Panc1 (cell line): ENCODE measurements at regions not wholly inside any gene's neighbourhood (a gene's known extent, or its start where the extent isn't known, plus 50 kb on each side); places are given as distances from the start of the nearest gene placed in this dataset.

Experiments used
- ATAC-seq: fragments of 200-7000 bp; cut with Tn5 transposase; 2 replicates; pipeline ENCODE4 v1.9.1; 2020; ENCODE audit warnings: mild to moderate bottlenecking, moderate library complexity
- BruUV-seq: library from RNA; stranded (reverse); fragments of 400-500 nt; replicated peaks from 2 replicates; lab custom pipeline; 2021; lab: Mats Ljungman, UMichigan
- CTCF ChIA-PET: fragments of 300-600 bp; sonication (Branson Sonifier 250); formaldehyde crosslinking; loops from one replicate; lab custom pipeline; 2022; ENCODE audit warnings: antibody characterized with exemption; lab: Charles Lee
- POLR2A ChIA-PET: fragments of 300-600 bp; sonication (Branson Sonifier 250); formaldehyde crosslinking; loops from one replicate; lab custom pipeline; 2022; ENCODE audit warnings: antibody characterized with exemption; lab: Charles Lee
- DNase-seq: peaks from one replicate; pipeline ENCODE4 v3.0.0-alpha.2; 2010; ENCODE audit warnings: low read depth, low spot score
- H3K27ac ChIP-seq: 2 replicates; pipeline ENCODE4 v1.5.1; 2011; ENCODE audit warnings: mild to moderate bottlenecking, low read length, inconsistent platforms
- H3K27me3 ChIP-seq: fragments of 200-500 bp; sonication (Bioruptor generic); 2 replicates; pipeline ENCODE4 v1.6.0; 2014; ENCODE audit warnings: low read length, inconsistent platforms; ENCODE audit not compliant: control insufficient read depth, insufficient read depth
- H3K36me3 ChIP-seq: fragments of 200-500 bp; sonication (Bioruptor generic); 2 replicates; pipeline ENCODE4 v1.5.1; 2014; ENCODE audit warnings: inconsistent platforms, mild to moderate bottlenecking, low read length, moderate library complexity; ENCODE audit not compliant: control insufficient read depth, insufficient read depth
- H3K4me1 ChIP-seq: 2 replicates; pipeline ENCODE4 v1.5.1; 2011; ENCODE audit warnings: inconsistent platforms, mild to moderate bottlenecking, low read length, moderate library complexity; ENCODE audit not compliant: control insufficient read depth, insufficient read depth
- H3K4me3 ChIP-seq, 2 experiments: 2 replicates each; pipeline ENCODE4 v1.5.1; 2011 to 2012; ENCODE audit warnings: low read depth in 2 of 2, low read length in 2 of 2, mild to moderate bottlenecking in 2 of 2, inconsistent platforms in 1 of 2, moderate library complexity in 1 of 2
- H3K9me3 ChIP-seq: fragments of 200-500 bp; sonication (Bioruptor generic); 2 replicates; pipeline ENCODE4 v1.5.1; 2014; ENCODE audit warnings: low read depth, mild to moderate bottlenecking, inconsistent platforms, low read length, moderate library complexity; ENCODE audit not compliant: control insufficient read depth, insufficient read depth
- POLR2AphosphoS5 ChIP-seq: IDR thresholded peaks from 2 replicates; pipeline ENCODE4 v1.6.1; 2012; ENCODE audit warnings: mild to moderate bottlenecking, low read depth, low read length, moderate library complexity
- SIN3A ChIP-seq: IDR thresholded peaks from 2 replicates; pipeline ENCODE4 v1.6.1; 2012; ENCODE audit warnings: low read depth, mild to moderate bottlenecking, low read length, moderate library complexity, borderline replicate concordance; ENCODE audit not compliant: insufficient read depth
- TCF7L2 ChIP-seq: IDR thresholded peaks from 2 replicates; pipeline ENCODE4 v1.6.1; 2011; ENCODE audit warnings: mild to moderate bottlenecking, low read depth, low read length, inconsistent platforms
- in situ Hi-C: cut with HindIII; loops from 2 replicates; pipeline ENCODE4 v1.10.0; 2016; ENCODE audit warnings: low sequenced_read_pairs, low pct_unique_long_range_greater_than_20kb
- intact Hi-C: fragments of 100-400 bp; cut with micrococcal nuclease; formaldehyde crosslinking; loops from one replicate; pipeline ENCODE4 v1.10.0; 2022; ENCODE audit not compliant: unreplicated experiment
- TF ChIP-seq, protein P1 (sequence below), 2 experiments: IDR thresholded peaks; 2 replicates each; pipeline ENCODE4 v1.6.1; 2011 to 2012; ENCODE audit warnings: low read depth in 2 of 2, control low read depth in 1 of 2, low read length in 1 of 2, mild to moderate bottlenecking in 1 of 2, moderate library complexity in 1 of 2; ENCODE audit not compliant: insufficient read depth in 1 of 2
- TF ChIP-seq, protein P2 (sequence below): fragments of 450-650 bp; IDR thresholded peaks from 2 replicates; pipeline ENCODE4 v1.5.1; 2017; ENCODE audit warnings: mild to moderate bottlenecking

DNA sequence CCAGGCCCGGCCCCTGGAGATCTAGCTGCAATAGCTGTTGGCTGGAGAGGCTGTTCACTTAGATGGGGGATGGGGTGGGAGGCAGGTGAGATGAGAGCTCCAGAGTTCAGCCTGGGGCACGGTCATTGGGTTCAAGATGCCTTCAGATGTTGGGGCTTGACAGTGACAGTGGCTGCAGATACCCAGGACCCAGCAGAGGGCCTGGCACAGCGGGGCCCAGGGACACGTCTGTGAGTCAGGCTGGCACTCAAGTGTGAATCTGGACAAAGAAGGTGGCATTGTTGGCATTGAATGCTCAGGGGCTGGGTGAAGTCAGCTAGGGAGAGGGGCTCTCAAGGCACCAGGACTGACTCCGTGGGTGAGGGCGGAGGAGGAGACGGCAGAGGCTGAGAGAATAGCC, 328.1 kb downstream of the SEC14L1 start:
- H3K27me3 ChIP-seq, result no peaks in the 10 kb centered on the region
- H3K27ac ChIP-seq, result no peak overlapping the region
- ChIA-PET CTCF (no interaction called here), POLR2A (no interaction called here)
- H3K4me3 ChIP-seq, result no peak overlapping the region
- 0 out of 2 replicates have a peak, but pooled peaks cover 4% of the 10 kb centered on the region for H3K36me3 ChIP-seq
- BruUV-seq, result no TSS peak
- no peak for DNase-seq
- intact Hi-C loops (no loop called here), in situ Hi-C loops (no loop called here)
- H3K4me1 ChIP-seq, result peaks cover 49% of the 10 kb centered on the region
- H3K9me3 ChIP-seq, result no peaks in the 10 kb centered on the region
- peak; percentile 7; the same call in 1 of the 2 replicates for ATAC-seq
- TF ChIP-seq, protein P1, sequence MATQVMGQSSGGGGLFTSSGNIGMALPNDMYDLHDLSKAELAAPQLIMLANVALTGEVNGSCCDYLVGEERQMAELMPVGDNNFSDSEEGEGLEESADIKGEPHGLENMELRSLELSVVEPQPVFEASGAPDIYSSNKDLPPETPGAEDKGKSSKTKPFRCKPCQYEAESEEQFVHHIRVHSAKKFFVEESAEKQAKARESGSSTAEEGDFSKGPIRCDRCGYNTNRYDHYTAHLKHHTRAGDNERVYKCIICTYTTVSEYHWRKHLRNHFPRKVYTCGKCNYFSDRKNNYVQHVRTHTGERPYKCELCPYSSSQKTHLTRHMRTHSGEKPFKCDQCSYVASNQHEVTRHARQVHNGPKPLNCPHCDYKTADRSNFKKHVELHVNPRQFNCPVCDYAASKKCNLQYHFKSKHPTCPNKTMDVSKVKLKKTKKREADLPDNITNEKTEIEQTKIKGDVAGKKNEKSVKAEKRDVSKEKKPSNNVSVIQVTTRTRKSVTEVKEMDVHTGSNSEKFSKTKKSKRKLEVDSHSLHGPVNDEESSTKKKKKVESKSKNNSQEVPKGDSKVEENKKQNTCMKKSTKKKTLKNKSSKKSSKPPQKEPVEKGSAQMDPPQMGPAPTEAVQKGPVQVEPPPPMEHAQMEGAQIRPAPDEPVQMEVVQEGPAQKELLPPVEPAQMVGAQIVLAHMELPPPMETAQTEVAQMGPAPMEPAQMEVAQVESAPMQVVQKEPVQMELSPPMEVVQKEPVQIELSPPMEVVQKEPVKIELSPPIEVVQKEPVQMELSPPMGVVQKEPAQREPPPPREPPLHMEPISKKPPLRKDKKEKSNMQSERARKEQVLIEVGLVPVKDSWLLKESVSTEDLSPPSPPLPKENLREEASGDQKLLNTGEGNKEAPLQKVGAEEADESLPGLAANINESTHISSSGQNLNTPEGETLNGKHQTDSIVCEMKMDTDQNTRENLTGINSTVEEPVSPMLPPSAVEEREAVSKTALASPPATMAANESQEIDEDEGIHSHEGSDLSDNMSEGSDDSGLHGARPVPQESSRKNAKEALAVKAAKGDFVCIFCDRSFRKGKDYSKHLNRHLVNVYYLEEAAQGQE (IDR thresholded peaks at IDR 0.05; ENCODE audit: insufficient read depth in 1 of 2, low read depth in 2 of 2, low read length in 1 of 2), result no peak
- TF ChIP-seq SIN3A (no peak), TCF7L2 (no peak), POLR2AphosphoS5 (no peak)
- TF ChIP-seq, protein P2, sequence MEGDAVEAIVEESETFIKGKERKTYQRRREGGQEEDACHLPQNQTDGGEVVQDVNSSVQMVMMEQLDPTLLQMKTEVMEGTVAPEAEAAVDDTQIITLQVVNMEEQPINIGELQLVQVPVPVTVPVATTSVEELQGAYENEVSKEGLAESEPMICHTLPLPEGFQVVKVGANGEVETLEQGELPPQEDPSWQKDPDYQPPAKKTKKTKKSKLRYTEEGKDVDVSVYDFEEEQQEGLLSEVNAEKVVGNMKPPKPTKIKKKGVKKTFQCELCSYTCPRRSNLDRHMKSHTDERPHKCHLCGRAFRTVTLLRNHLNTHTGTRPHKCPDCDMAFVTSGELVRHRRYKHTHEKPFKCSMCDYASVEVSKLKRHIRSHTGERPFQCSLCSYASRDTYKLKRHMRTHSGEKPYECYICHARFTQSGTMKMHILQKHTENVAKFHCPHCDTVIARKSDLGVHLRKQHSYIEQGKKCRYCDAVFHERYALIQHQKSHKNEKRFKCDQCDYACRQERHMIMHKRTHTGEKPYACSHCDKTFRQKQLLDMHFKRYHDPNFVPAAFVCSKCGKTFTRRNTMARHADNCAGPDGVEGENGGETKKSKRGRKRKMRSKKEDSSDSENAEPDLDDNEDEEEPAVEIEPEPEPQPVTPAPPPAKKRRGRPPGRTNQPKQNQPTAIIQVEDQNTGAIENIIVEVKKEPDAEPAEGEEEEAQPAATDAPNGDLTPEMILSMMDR, result no peak

DNA sequence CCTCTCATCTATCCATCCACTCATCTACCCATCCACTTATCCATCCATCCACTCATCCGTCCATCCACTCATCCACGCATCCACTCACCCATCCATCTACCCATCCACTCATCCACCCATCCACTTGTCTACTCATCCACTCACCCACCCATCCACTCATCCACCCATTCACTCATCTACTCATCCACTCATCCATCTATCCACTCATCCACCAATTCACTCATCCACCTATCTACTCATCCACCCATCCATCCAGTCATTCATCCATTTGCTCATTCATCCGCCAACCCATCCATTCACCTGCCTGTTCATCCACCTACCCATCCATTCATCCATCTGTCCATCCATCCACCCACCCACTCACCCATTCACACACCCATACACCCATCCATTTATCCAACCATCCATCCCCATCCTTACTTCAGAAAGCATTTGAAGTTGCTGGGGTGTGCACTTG, 329.6 kb downstream of the SEC14L1 start:
- ChIA-PET POLR2A (no interaction called here), CTCF (no interaction called here)
- intact Hi-C loops, result no loop called here
- 0 out of 2 replicates have a peak, but pooled peaks cover 4% of the 10 kb centered on the region for H3K36me3 ChIP-seq
- DNase-seq (no peak), ATAC-seq (no peak)
- H3K27ac ChIP-seq, result no peak overlapping the region
- no peaks in the 10 kb centered on the region for H3K9me3 ChIP-seq
- peaks cover 59% of the 10 kb centered on the region for H3K4me1 ChIP-seq
- TF ChIP-seq POLR2AphosphoS5 (no peak), TCF7L2 (no peak), SIN3A (no peak)
- TF ChIP-seq, protein P2, result no peak
- TF ChIP-seq, protein P1 (IDR thresholded peaks at IDR 0.05; ENCODE audit: insufficient read depth in 1 of 2, low read depth in 2 of 2, low read length in 1 of 2), result no peak
- in situ Hi-C loops, result no loop called here
- H3K27me3 ChIP-seq, result no peaks in the 10 kb centered on the region
- TSS peak; percentile 17 for BruUV-seq
- H3K4me3 ChIP-seq, result no peak overlapping the region
